A673 (cell line): ENCODE measurements at regions not wholly inside any gene's neighbourhood (a gene's known extent, or its start where the extent isn't known, plus 50 kb on each side); places are given as distances from the start of the nearest gene placed in this dataset.
A peak's percentile ranks its signal among the peaks of the same experiment; 100 is the strongest.

Experiments used
- BruUV-seq: library from RNA; stranded (reverse); fragments of 400-500 nt; replicated peaks from 2 replicates; lab custom pipeline; 2021; lab: Mats Ljungman, UMichigan
- CTCF ChIA-PET: fragments of 300-600 bp; sonication (Branson Sonifier 250); formaldehyde crosslinking; loops from one replicate; lab custom pipeline; 2022; ENCODE audit warnings: antibody characterized with exemption; lab: Charles Lee
- POLR2A ChIA-PET: fragments of 300-600 bp; sonication (Branson Sonifier 250); formaldehyde crosslinking; loops from one replicate; lab custom pipeline; 2022; ENCODE audit warnings: antibody characterized with exemption; ENCODE audit not compliant: low non-redundant PET; lab: Charles Lee
- DNase-seq: peaks from one replicate; pipeline ENCODE4 v3.0.0-alpha.2; 2015; ENCODE audit warnings: low spot score
- H3K27ac ChIP-seq: fragments of 200-600 bp; sonication (generic); 2 replicates; pipeline ENCODE4 v1.5.1; 2016; ENCODE audit warnings: mixed run types, low read depth, mild to moderate bottlenecking, mixed read lengths, antibody characterized with exemption, low read length; ENCODE audit not compliant: poor library complexity, severe bottlenecking
- H3K27me3 ChIP-seq: fragments of 200-600 bp; sonication (generic); replicated peaks from 2 replicates; pipeline ENCODE4 v1.6.1; 2017; ENCODE audit warnings: mixed run types, low read depth, mild to moderate bottlenecking, mixed read lengths, antibody characterized with exemption, low read length; ENCODE audit not compliant: insufficient read depth, poor library complexity
- H3K36me3 ChIP-seq: fragments of 200-600 bp; sonication (generic); 2 replicates; pipeline ENCODE4 v1.6.1; 2016; ENCODE audit warnings: mixed run types, mild to moderate bottlenecking, mixed read lengths, antibody characterized with exemption, low read length; ENCODE audit not compliant: insufficient read depth, poor library complexity, severe bottlenecking
- H3K4me1 ChIP-seq: fragments of 200-600 bp; sonication (generic); 2 replicates; pipeline ENCODE4 v1.6.1; 2017; ENCODE audit warnings: mixed run types, mild to moderate bottlenecking, mixed read lengths, antibody characterized with exemption, low read length; ENCODE audit not compliant: insufficient read depth, poor library complexity, severe bottlenecking
- H3K4me3 ChIP-seq: fragments of 200-600 bp; sonication (generic); 2 replicates; pipeline ENCODE4 v1.5.1; 2016; ENCODE audit warnings: low read depth, mixed run types, mild to moderate bottlenecking, mixed read lengths, low read length; ENCODE audit not compliant: poor library complexity, severe bottlenecking
- H3K9me3 ChIP-seq: fragments of 200-600 bp; sonication (generic); 2 replicates; pipeline ENCODE4 v1.6.1; 2016; ENCODE audit warnings: mixed run types, low read depth, mild to moderate bottlenecking, mixed read lengths, antibody characterized with exemption, low read length; ENCODE audit not compliant: poor library complexity, severe bottlenecking
- CTCF ChIP-seq: fragments of 300-800, 200-600 bp; sonication (generic); conservative IDR thresholded peaks from 2 replicates; pipeline ENCODE4 v1.5.1; 2017; ENCODE audit warnings: low read depth, mild to moderate bottlenecking, antibody characterized with exemption, low read length, moderate library complexity, mixed read lengths
- EZH2 ChIP-seq: fragments of 200-600 bp; sonication (generic); IDR thresholded peaks from 2 replicates; pipeline ENCODE4 v1.6.1; 2017; ENCODE audit warnings: borderline replicate concordance, low read depth, mild to moderate bottlenecking, mixed read lengths, antibody characterized with exemption, low read length; ENCODE audit not compliant: poor library complexity, severe bottlenecking
- intact Hi-C: fragments of 100-400 bp; cut with micrococcal nuclease; formaldehyde crosslinking; loops from one replicate; pipeline ENCODE4 v1.10.0; 2022; ENCODE audit not compliant: unreplicated experiment

DNA sequence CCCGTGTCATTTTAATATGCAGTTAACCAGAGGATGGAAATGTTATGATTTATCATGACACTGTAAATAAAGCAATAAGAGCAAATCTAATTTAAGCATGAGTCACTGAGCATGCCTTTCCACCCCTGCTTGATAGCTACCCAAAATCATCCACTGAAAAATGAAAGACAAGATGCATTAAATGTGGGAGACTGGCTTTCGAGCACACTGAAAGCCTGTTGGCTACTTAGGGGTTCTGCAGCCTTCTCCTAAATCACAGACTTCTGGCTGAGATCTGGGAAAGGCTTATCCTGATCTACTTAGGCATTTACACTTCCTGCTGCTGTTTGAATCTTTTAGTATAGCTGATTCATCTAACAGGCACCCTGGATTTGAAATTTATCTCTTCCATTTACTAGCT is 778.3 kb upstream of the CDH7 start:
- H3K27me3 ChIP-seq, result no peaks in the 10 kb centered on the region
- peaks cover 27% of the 10 kb centered on the region for H3K4me1 ChIP-seq
- TF ChIP-seq CTCF, result no peak
- no peak for TF ChIP-seq EZH2
- intact Hi-C loops, result no loop called here
- ChIA-PET CTCF (no interaction called here), POLR2A (no interaction called here)
- no peak overlapping the region for H3K4me3 ChIP-seq
- BruUV-seq, result no TSS peak
- no peaks in the 10 kb centered on the region for H3K9me3 ChIP-seq
- peak; percentile 79 for DNase-seq
- no peak overlapping the region for H3K27ac ChIP-seq
- H3K36me3 ChIP-seq, result no peaks in the 10 kb centered on the region

GRCh38 chr18:64966667-64967066 is 784.1 kb upstream of the CDH7 start:
- TF ChIP-seq CTCF (0 out of 2 replicates have a peak, but pooled peaks have one; percentile 22), EZH2 (no peak)
- Histone ChIP-seq H3K27ac (no peak overlapping the region), H3K4me1 (peaks cover 27% of the 10 kb centered on the region), H3K36me3 (no peaks in the 10 kb centered on the region), H3K9me3 (no peaks in the 10 kb centered on the region), H3K27me3 (no peaks in the 10 kb centered on the region), H3K4me3 (no peak overlapping the region)
- intact Hi-C loops, result no loop called here
- ChIA-PET CTCF (no interaction called here), POLR2A (no interaction called here)
- no TSS peak for BruUV-seq
- DNase-seq, result peak; percentile 80

DNA sequence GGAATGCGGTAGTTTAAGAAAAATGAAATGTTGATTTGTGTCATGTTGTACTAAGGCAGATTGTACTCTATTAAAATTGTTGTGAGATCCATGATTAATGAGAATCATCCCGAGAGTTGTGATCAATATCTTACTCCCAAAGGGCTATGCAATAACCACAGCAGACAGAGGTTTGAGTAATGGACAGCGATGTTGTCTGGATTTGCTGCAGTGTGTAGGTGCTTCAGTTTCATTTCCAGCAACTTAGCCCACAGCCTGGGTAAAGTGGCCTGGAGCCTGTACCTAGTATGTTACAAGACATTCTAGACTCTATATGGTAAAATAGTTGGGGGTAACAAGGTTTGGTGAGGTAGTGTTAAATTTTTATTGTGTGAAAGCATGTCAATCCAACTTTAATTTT is 794.3 kb upstream of the CDH7 start:
- H3K4me3 ChIP-seq, result no peak overlapping the region
- ChIA-PET POLR2A (no interaction called here), CTCF (no interaction called here)
- no peaks in the 10 kb centered on the region for H3K27me3 ChIP-seq
- intact Hi-C loops, result no loop called here
- no peak overlapping the region for H3K27ac ChIP-seq
- TF ChIP-seq CTCF, result no peak
- no peak for TF ChIP-seq EZH2
- DNase-seq, result no peak
- no peaks in the 10 kb centered on the region for H3K9me3 ChIP-seq
- BruUV-seq, result no TSS peak
- H3K4me1 ChIP-seq, result no peaks in the 10 kb centered on the region
- H3K36me3 ChIP-seq, result no peaks in the 10 kb centered on the region
